Activated CD8-positive, alpha-beta T cell treated with anti-CD3 and anti-CD28 coated beads for 36 hours (primary cell): ENCODE measurements at regions not wholly inside any gene's neighbourhood (a gene's known extent, or its start where the extent isn't known, plus 50 kb on each side); places are given as distances from the start of the nearest gene placed in this dataset.

Experiments
- ATAC-seq: fragments of 200-7000 bp; cut with Tn5 transposase; one replicate; pipeline ENCODE4 v1.10.0; 2021; ENCODE audit warnings: mild to moderate bottlenecking, moderate library complexity
- CTCF ChIA-PET: fragments of 350-600 bp; sonication (Branson Sonifier 250); formaldehyde crosslinking; loops from one replicate; lab custom pipeline; 2021; ENCODE audit warnings: antibody characterized with exemption; lab: Charles Lee
- POLR2A ChIA-PET: fragments of 350-600 bp; sonication (Branson Sonifier 250); formaldehyde crosslinking; loops from one replicate; lab custom pipeline; 2021; ENCODE audit warnings: antibody characterized with exemption; lab: Charles Lee
- DNase-seq: peaks from one replicate; pipeline ENCODE4 v3.0.0-alpha.2; 2020
- H3K27ac Mint-ChIP-seq: one replicate; pipeline ENCODE4 v1.8.0; 2021; ENCODE audit warnings: mild to moderate bottlenecking, mixed read lengths
- H3K27me3 Mint-ChIP-seq: one replicate; pipeline ENCODE4 v1.8.0; 2021; ENCODE audit warnings: mixed read lengths
- H3K36me3 Mint-ChIP-seq: one replicate; pipeline ENCODE4 v1.8.0; 2021; ENCODE audit warnings: low read depth, mixed read lengths
- H3K4me1 Mint-ChIP-seq: one replicate; pipeline ENCODE4 v1.8.0; 2021; ENCODE audit warnings: low read depth, mixed read lengths
- H3K4me3 Mint-ChIP-seq: one replicate; pipeline ENCODE4 v1.8.0; 2021; ENCODE audit warnings: mild to moderate bottlenecking, moderate library complexity, mixed read lengths
- H3K9me3 Mint-ChIP-seq: one replicate; pipeline ENCODE4 v1.8.0; 2021; ENCODE audit warnings: mixed read lengths
- intact Hi-C: fragments of 100-400 bp; cut with micrococcal nuclease; formaldehyde crosslinking; loops from one replicate; pipeline ENCODE4 v1.10.0; 2022
- TF ChIP-seq, protein P1 (sequence below): fragments of 200-600 bp; IDR thresholded peaks from one replicate; pipeline ENCODE4 v1.8.0; 2022; ENCODE audit warnings: antibody characterized with exemption, mild to moderate bottlenecking

DNA sequence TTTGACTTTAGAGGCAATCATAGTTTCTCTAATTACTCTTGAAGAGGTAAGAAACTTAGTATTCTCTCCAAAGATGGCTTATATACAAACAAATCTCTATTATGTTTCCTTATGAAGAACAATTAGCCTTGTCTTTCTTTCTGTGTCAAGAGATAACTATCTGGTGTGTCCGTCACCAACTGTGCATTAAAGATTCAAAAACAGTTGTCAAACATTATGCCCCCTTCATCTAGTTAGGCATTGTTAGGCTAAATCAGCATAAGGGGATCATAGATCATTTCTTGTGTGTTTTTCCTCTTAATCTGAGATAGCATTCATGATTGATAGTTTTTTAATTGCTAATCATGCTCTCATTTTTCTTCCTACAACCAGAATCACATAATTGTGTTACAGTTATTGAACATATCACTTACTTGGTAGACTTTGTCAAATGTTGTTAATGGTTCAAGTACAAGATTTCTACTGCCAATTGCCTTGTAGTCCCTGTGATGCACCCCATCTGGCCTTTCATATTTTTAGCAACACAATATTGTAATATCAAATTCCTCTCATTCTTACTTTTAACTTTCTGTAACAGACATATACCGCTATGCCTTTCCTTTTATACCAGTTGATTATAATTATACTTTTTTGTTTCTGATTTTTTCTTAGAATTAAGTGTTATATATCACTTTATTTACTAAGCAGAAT lies 612.7 kb downstream of the SLITRK6 start:
- no peaks in the 10 kb centered on the region for H3K36me3 Mint-ChIP-seq

DNA sequence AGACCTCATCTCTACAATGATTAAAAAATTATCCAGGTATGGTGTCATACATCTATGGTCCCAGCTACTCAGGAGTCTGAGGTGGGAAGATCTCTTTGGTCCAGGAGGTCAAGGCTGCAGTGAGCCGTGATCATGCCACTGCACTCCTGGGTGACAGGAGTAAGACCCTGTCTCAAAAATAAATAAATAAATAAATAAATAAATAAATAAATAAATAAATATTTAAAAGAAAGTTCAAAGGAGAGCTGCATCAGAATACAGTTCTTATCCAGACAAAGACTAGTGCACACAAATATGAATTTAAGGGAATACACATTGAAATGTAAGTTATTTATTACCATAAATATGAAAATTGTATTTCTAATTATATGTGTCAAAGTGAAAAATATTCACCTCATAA lies 624.9 kb downstream of the SLITRK6 start:
- TF ChIP-seq, protein P1, sequence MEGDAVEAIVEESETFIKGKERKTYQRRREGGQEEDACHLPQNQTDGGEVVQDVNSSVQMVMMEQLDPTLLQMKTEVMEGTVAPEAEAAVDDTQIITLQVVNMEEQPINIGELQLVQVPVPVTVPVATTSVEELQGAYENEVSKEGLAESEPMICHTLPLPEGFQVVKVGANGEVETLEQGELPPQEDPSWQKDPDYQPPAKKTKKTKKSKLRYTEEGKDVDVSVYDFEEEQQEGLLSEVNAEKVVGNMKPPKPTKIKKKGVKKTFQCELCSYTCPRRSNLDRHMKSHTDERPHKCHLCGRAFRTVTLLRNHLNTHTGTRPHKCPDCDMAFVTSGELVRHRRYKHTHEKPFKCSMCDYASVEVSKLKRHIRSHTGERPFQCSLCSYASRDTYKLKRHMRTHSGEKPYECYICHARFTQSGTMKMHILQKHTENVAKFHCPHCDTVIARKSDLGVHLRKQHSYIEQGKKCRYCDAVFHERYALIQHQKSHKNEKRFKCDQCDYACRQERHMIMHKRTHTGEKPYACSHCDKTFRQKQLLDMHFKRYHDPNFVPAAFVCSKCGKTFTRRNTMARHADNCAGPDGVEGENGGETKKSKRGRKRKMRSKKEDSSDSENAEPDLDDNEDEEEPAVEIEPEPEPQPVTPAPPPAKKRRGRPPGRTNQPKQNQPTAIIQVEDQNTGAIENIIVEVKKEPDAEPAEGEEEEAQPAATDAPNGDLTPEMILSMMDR, result no peak
- Mint-ChIP-seq H3K4me3 (no peak overlapping the region), H3K9me3 (peaks cover 6% of the 10 kb centered on the region), H3K27ac (no peak overlapping the region), H3K36me3 (no peaks in the 10 kb centered on the region), H3K27me3 (no peaks in the 10 kb centered on the region), H3K4me1 (no peaks in the 10 kb centered on the region)
- DNase-seq, result no peak
- CTCF ChIA-PET, result no interaction called here
- intact Hi-C loops, result no loop called here
- ATAC-seq, result no peak
- POLR2A ChIA-PET, result no interaction called here

More for the DNA sequence above, 612.7 kb downstream of the SLITRK6 start:
- intact Hi-C loops, result no loop called here
- no peaks in the 10 kb centered on the region for H3K4me1 Mint-ChIP-seq
- no peak for ATAC-seq
- ChIA-PET CTCF (no interaction called here), POLR2A (no interaction called here)
- H3K9me3 Mint-ChIP-seq, result peaks cover 3% of the 10 kb centered on the region
- H3K4me3 Mint-ChIP-seq, result no peak overlapping the region
- no peaks in the 10 kb centered on the region for H3K27me3 Mint-ChIP-seq
- TF ChIP-seq, protein P1, result no peak
- no peak overlapping the region for H3K27ac Mint-ChIP-seq
- no peak for DNase-seq

GRCh38 chr13:85170372-85170771 lies 628.8 kb downstream of the SLITRK6 start:
- H3K27me3 Mint-ChIP-seq, result no peaks in the 10 kb centered on the region
- intact Hi-C loops, result no loop called here
- no peak overlapping the region for H3K27ac Mint-ChIP-seq
- H3K36me3 Mint-ChIP-seq, result no peaks in the 10 kb centered on the region
- ChIA-PET CTCF (no interaction called here), POLR2A (no interaction called here)
- TF ChIP-seq, protein P1, result no peak
- H3K9me3 Mint-ChIP-seq, result peaks cover 4% of the 10 kb centered on the region
- no peak overlapping the region for H3K4me3 Mint-ChIP-seq
- ATAC-seq (no peak), DNase-seq (no peak)
- H3K4me1 Mint-ChIP-seq, result no peaks in the 10 kb centered on the region

DNA sequence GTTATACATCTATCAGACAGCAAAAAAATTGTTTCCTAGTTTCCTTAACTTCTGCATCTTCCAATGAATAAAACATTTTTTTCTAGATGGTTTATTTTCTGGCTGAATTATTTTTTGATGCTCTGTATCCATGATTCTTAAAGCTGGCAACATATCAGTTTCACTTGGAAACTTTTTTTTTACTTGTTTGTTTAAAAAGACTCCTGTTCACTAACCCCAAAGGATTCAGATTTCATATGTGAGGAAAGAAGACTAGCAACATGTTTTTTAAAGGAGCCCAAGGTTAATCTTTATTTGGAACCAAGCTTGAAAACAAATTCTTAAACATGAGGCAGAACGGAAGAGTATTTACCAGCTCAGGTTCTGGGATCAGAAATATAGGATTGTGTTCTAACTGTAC lies 632.3 kb downstream of the SLITRK6 start:
- no peaks in the 10 kb centered on the region for H3K27me3 Mint-ChIP-seq
- CTCF ChIA-PET, result no interaction called here

DNA sequence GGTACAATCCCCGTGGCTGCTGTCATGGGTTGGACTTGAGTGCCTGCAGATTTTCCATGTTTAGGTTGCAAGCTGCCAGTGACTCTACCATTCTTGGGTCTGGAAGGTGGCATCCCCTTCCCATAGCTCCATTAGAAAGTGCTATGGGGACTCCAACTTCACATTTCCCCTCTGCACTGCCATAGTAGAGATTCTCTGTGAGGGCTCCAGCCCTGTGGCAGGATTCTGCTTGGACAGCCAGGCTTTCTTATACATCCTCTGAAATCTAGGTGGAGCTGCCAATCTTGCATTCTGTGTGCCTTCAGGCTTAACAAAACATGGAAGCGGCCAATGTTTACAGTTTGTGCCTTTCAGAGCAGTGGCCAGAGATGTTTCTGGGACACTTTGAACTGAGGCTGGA lies 636.2 kb downstream of the SLITRK6 start:
- no peak for DNase-seq
- Mint-ChIP-seq H3K36me3 (no peaks in the 10 kb centered on the region), H3K27ac (no peak overlapping the region), H3K4me3 (no peak overlapping the region), H3K9me3 (peaks cover 7% of the 10 kb centered on the region), H3K4me1 (no peaks in the 10 kb centered on the region), H3K27me3 (no peaks in the 10 kb centered on the region)
- ChIA-PET CTCF (no interaction called here), POLR2A (no interaction called here)
- TF ChIP-seq, protein P1, result no peak
- ATAC-seq, result no peak
- intact Hi-C loops, result no loop called here

More for the DNA sequence above, 632.3 kb downstream of the SLITRK6 start:
- Mint-ChIP-seq H3K36me3 (no peaks in the 10 kb centered on the region), H3K4me3 (no peak overlapping the region), H3K9me3 (peaks cover 5% of the 10 kb centered on the region), H3K27ac (no peak overlapping the region), H3K4me1 (no peaks in the 10 kb centered on the region)
- POLR2A ChIA-PET, result no interaction called here
- TF ChIP-seq, protein P1, result no peak
- DNase-seq (no peak), ATAC-seq (no peak)
- intact Hi-C loops, result no loop called here
